ENCODE measurements at regions not wholly inside any gene's neighbourhood (a gene's known extent, or its start where the extent isn't known, plus 50 kb on each side); places are given as distances from the start of the nearest gene placed in this dataset.

GRCh38 chr2:37427241-37427640, 82.8 kb downstream of the QPCT start (continued):
- TF ChIP-seq ERG (CRISPR knock-in tag; IDR thresholded peaks at IDR 0.05), result no peak
- no peak for TF ChIP-seq ZBTB21 (CRISPR knock-in tag; IDR thresholded peaks at IDR 0.05; ENCODE audit: borderline replicate concordance)
- TF ChIP-seq ZMAT4 (CRISPR knock-in tag; IDR thresholded peaks at IDR 0.05), result no peak
- TF ChIP-seq ZBTB43 (CRISPR knock-in tag; IDR thresholded peaks at IDR 0.05), result no peak
- TF ChIP-seq USF2 (CRISPR knock-in tag; IDR thresholded peaks at IDR 0.05), result no peak
- no peak for TF ChIP-seq FOXP4 (CRISPR knock-in tag; IDR thresholded peaks at IDR 0.05)
- no peak for TF ChIP-seq GTF2I (CRISPR knock-in tag; conservative IDR thresholded peaks at IDR 0.05)
- TF ChIP-seq ZNF532 (CRISPR knock-in tag; IDR thresholded peaks at IDR 0.05; ENCODE audit: borderline replicate concordance), result no peak
- TF ChIP-seq RELA (CRISPR knock-in tag; IDR thresholded peaks at IDR 0.05; ENCODE audit: borderline replicate concordance), result no peak

GRCh38 chr2:37436323-37436722, 91.9 kb downstream of the QPCT start:
- H3K4me3 Mint-ChIP-seq, result no peak overlapping the region
- TF ChIP-seq MXD4 (CRISPR knock-in tag; IDR thresholded peaks at IDR 0.05; ENCODE audit: borderline replicate concordance) (no peak), RORB (CRISPR knock-in tag; IDR thresholded peaks at IDR 0.05) (no peak), ATF6 (CRISPR knock-in tag; IDR thresholded peaks at IDR 0.05) (no peak), FOXK1 (CRISPR knock-in tag; IDR thresholded peaks at IDR 0.05) (no peak), CTCF (IDR thresholded peaks at IDR 0.05) (no peak), ELF4 (CRISPR knock-in tag; IDR thresholded peaks at IDR 0.05; ENCODE audit: low read depth) (no peak), OVOL2 (CRISPR knock-in tag; IDR thresholded peaks at IDR 0.05; ENCODE audit: borderline replicate concordance) (no peak), ZNF423 (CRISPR knock-in tag; IDR thresholded peaks at IDR 0.05) (no peak), ZNF263 (CRISPR knock-in tag; IDR thresholded peaks at IDR 0.05; ENCODE audit: low read depth) (no peak), ZBTB43 (CRISPR knock-in tag; IDR thresholded peaks at IDR 0.05) (no peak), ZNF512 (CRISPR knock-in tag; IDR thresholded peaks at IDR 0.05; ENCODE audit: borderline replicate concordance) (no peak)

More at GRCh38 chr2:37436323-37436722, 91.9 kb downstream of the QPCT start:
- no peak overlapping the region for H3K27ac Mint-ChIP-seq
- CTCF ChIA-PET, result interaction anchor here (1.8 kb wide), 1 partner anchor 441 kb away, joined by 5 read pairs; no protein-coding TSS in a partner anchor
- ATAC-seq (no peak), DNase-seq (ENCODE audit: low spot score) (no peak)
- H3K27me3 Mint-ChIP-seq (ENCODE audit: low read depth), result no peaks in the 10 kb centered on the region
- POLR2A ChIA-PET, result interaction anchor here (0.6 kb wide), 1 partner anchor 16 kb away, joined by 7 read pairs; no protein-coding TSS in a partner anchor
- no peaks in the 10 kb centered on the region for H3K4me1 Mint-ChIP-seq
- H3K36me3 Mint-ChIP-seq, result peaks cover 4% of the 10 kb centered on the region
- H3K9me3 Mint-ChIP-seq, result peaks cover 4% of the 10 kb centered on the region

Measured in WTC11 (cell line).